ENCODE measurements at regions not wholly inside any gene's neighbourhood (a gene's known extent, or its start where the extent isn't known, plus 50 kb on each side); places are given as distances from the start of the nearest gene placed in this dataset.
"Not testable (repeated sequence)": the region's sequence is repeated elsewhere in the genome, so short reads cannot be mapped to it uniquely, and the experiment has no call there.

- TF ChIP-seq ZNF565 (CRISPR knock-in tag; conservative IDR thresholded peaks at IDR 0.05; ENCODE audit: low read depth), result no peak
- no peak for TF ChIP-seq ZFP3 (CRISPR knock-in tag; IDR thresholded peaks at IDR 0.05)
- TF ChIP-seq CSRNP3 (CRISPR knock-in tag; IDR thresholded peaks at IDR 0.05), result no peak
- no peak for TF ChIP-seq ARNTL (CRISPR knock-in tag; IDR thresholded peaks at IDR 0.05; ENCODE audit: borderline replicate concordance, low read depth)
- no peak for ATAC-seq
These were observed 1748.6 kb downstream of the BRINP3 start for GRCh38 chr1:188729039-188729438.

- no peak for ATAC-seq
- TF ChIP-seq ARNTL (CRISPR knock-in tag; IDR thresholded peaks at IDR 0.05; ENCODE audit: borderline replicate concordance, low read depth) (no peak), ESRRG (CRISPR knock-in tag; IDR thresholded peaks at IDR 0.05) (no peak), OSR1 (CRISPR knock-in tag; IDR thresholded peaks at IDR 0.05) (no peak), CSRNP3 (CRISPR knock-in tag; IDR thresholded peaks at IDR 0.05) (no peak), TOX (CRISPR knock-in tag; IDR thresholded peaks at IDR 0.05; ENCODE audit: borderline replicate concordance) (no peak), ZNF565 (CRISPR knock-in tag; conservative IDR thresholded peaks at IDR 0.05; ENCODE audit: low read depth) (no peak), ZNF8 (CRISPR knock-in tag; IDR thresholded peaks at IDR 0.05) (no peak), SNAI2 (CRISPR knock-in tag; IDR thresholded peaks at IDR 0.05) (no peak), RARB (CRISPR knock-in tag; IDR thresholded peaks at IDR 0.05) (no peak), POU6F1 (CRISPR knock-in tag; IDR thresholded peaks at IDR 0.05; ENCODE audit: borderline replicate concordance, low read depth) (no peak), CREB5 (CRISPR knock-in tag; IDR thresholded peaks at IDR 0.05; ENCODE audit: low read depth) (no peak), ISL1 (CRISPR knock-in tag; IDR thresholded peaks at IDR 0.05) (no peak)
These were observed 1742.1 kb downstream of the BRINP3 start for GRCh38 chr1:188735567-188735966.

GRCh38 chr1:188749275-188749674 lies 1728.4 kb downstream of the BRINP3 start:
- not testable (repeated sequence) for ATAC-seq

- ATAC-seq, result not testable (repeated sequence)
These were observed 1725.6 kb downstream of the BRINP3 start for GRCh38 chr1:188752027-188752426.

GRCh38 chr1:188757747-188758146 lies 1719.9 kb downstream of the BRINP3 start:
- not testable (repeated sequence) for ATAC-seq

- no peak for ATAC-seq
- TF ChIP-seq ZFP30 (CRISPR knock-in tag; IDR thresholded peaks at IDR 0.05) (no peak), ZNF565 (CRISPR knock-in tag; conservative IDR thresholded peaks at IDR 0.05; ENCODE audit: low read depth) (no peak), TCF4 (CRISPR knock-in tag; IDR thresholded peaks at IDR 0.05; ENCODE audit: borderline replicate concordance) (no peak), BACH2 (CRISPR knock-in tag; IDR thresholded peaks at IDR 0.05; ENCODE audit: borderline replicate concordance) (no peak), ZC3H10 (CRISPR knock-in tag; IDR thresholded peaks at IDR 0.05) (no peak), CSRNP3 (CRISPR knock-in tag; IDR thresholded peaks at IDR 0.05) (no peak), TOX (CRISPR knock-in tag; IDR thresholded peaks at IDR 0.05; ENCODE audit: borderline replicate concordance) (no peak), POU6F1 (CRISPR knock-in tag; IDR thresholded peaks at IDR 0.05; ENCODE audit: borderline replicate concordance, low read depth) (no peak), CREB5 (CRISPR knock-in tag; IDR thresholded peaks at IDR 0.05; ENCODE audit: low read depth) (no peak), RARB (CRISPR knock-in tag; IDR thresholded peaks at IDR 0.05) (no peak), ZNF8 (CRISPR knock-in tag; IDR thresholded peaks at IDR 0.05) (no peak), TSHZ2 (CRISPR knock-in tag; IDR thresholded peaks at IDR 0.05) (no peak), ESRRG (CRISPR knock-in tag; IDR thresholded peaks at IDR 0.05) (no peak)
These were observed 1716.4 kb downstream of the BRINP3 start for GRCh38 chr1:188761226-188761625.

All from SK-N-SH treated with all-trans-retinoic acid at 6 μM for 48 hours (cell line).